IgD-negative memory B cell (primary cell): ENCODE measurements at regions not wholly inside any gene's neighbourhood (a gene's known extent, or its start where the extent isn't known, plus 50 kb on each side); places are given as distances from the start of the nearest gene placed in this dataset.
"Not testable (repeated sequence)": the region's sequence is repeated elsewhere in the genome, so short reads cannot be mapped to it uniquely, and the experiment has no call there.

ENCODE experiments used
- H3K27ac Mint-ChIP-seq, 3 donors: one replicate each; pipeline ENCODE4 v1.8.0; 2020 to 2022; ENCODE audit warnings: mild to moderate bottlenecking in 3 of 3, mixed read lengths in 3 of 3, moderate library complexity in 1 of 3
- H3K27me3 Mint-ChIP-seq: one replicate; pipeline ENCODE4 v1.8.0; 2021; ENCODE audit warnings: mixed read lengths
- H3K36me3 Mint-ChIP-seq: one replicate; pipeline ENCODE4 v1.8.0; 2020; ENCODE audit warnings: mild to moderate bottlenecking, mixed read lengths
- H3K4me1 Mint-ChIP-seq, 3 donors: one replicate each; pipeline ENCODE4 v1.8.0; 2020 to 2022; ENCODE audit warnings: mixed read lengths in 3 of 3, mild to moderate bottlenecking in 1 of 3
- H3K4me3 Mint-ChIP-seq, 4 donors: one replicate each; pipeline ENCODE4 v1.8.0; 2020 to 2022; ENCODE audit warnings: mild to moderate bottlenecking in 4 of 4, mixed read lengths in 4 of 4, moderate library complexity in 3 of 4
- H3K9me3 Mint-ChIP-seq, 3 donors: one replicate each; pipeline ENCODE4 v1.8.0; 2020 to 2021; ENCODE audit warnings: mixed read lengths in 3 of 3, mild to moderate bottlenecking in 1 of 3

- H3K27ac Mint-ChIP-seq, result no peak overlapping the region
- H3K4me1 Mint-ChIP-seq, result no peaks in the 10 kb centered on the region
- no peaks in the 10 kb centered on the region for H3K9me3 Mint-ChIP-seq
- no peak overlapping the region for H3K4me3 Mint-ChIP-seq
- H3K36me3 Mint-ChIP-seq, result no peaks in the 10 kb centered on the region
- peaks cover 2% of the 10 kb centered on the region for H3K27me3 Mint-ChIP-seq
Measured at GRCh38 chr14:35959835-35960234, 133.7 kb downstream of the BRMS1L start.

GRCh38 chr14:35958499-35958898 lies 132.4 kb downstream of the BRMS1L start:
- Mint-ChIP-seq H3K4me3 (no peak overlapping the region), H3K27ac (no peak overlapping the region), H3K9me3 (no peaks in the 10 kb centered on the region), H3K27me3 (peaks cover 2% of the 10 kb centered on the region), H3K4me1 (no peaks in the 10 kb centered on the region), H3K36me3 (no peaks in the 10 kb centered on the region)

- Mint-ChIP-seq H3K9me3 (no peaks in the 10 kb centered on the region), H3K4me3 (no peak overlapping the region), H3K4me1 (no peaks in the 10 kb centered on the region), H3K36me3 (no peaks in the 10 kb centered on the region), H3K27me3 (peaks cover 4% of the 10 kb centered on the region), H3K27ac (no peak overlapping the region)
Measured at GRCh38 chr14:35956376-35957085, 130.4 kb downstream of the BRMS1L start.

GRCh38 chr14:35952584-35952983 lies 126.4 kb downstream of the BRMS1L start:
- no peak overlapping the region for H3K4me3 Mint-ChIP-seq
- H3K27me3 Mint-ChIP-seq, result peaks cover 2% of the 10 kb centered on the region
- no peaks in the 10 kb centered on the region for H3K9me3 Mint-ChIP-seq
- no peaks in the 10 kb centered on the region for H3K4me1 Mint-ChIP-seq
- H3K27ac Mint-ChIP-seq, result no peak overlapping the region
- H3K36me3 Mint-ChIP-seq, result no peaks in the 10 kb centered on the region

- H3K9me3 Mint-ChIP-seq, result no peaks in the 10 kb centered on the region
- H3K4me1 Mint-ChIP-seq, result no peaks in the 10 kb centered on the region
- H3K27ac Mint-ChIP-seq, result no peak overlapping the region
- peaks cover 4% of the 10 kb centered on the region for H3K27me3 Mint-ChIP-seq
- H3K4me3 Mint-ChIP-seq, result no peak overlapping the region
- H3K36me3 Mint-ChIP-seq, result no peaks in the 10 kb centered on the region
Measured at GRCh38 chr14:35949920-35950513, 123.9 kb downstream of the BRMS1L start.

GRCh38 chr14:35947983-35948382 lies 121.8 kb downstream of the BRMS1L start:
- H3K4me3 Mint-ChIP-seq, H3K9me3 Mint-ChIP-seq, H3K27me3 Mint-ChIP-seq, H3K4me1 Mint-ChIP-seq, H3K27ac Mint-ChIP-seq, H3K36me3 Mint-ChIP-seq: not testable (repeated sequence)

GRCh38 chr14:35944847-35945246 lies 118.7 kb downstream of the BRMS1L start:
- no peaks in the 10 kb centered on the region for H3K36me3 Mint-ChIP-seq
- H3K4me1 Mint-ChIP-seq, result no peaks in the 10 kb centered on the region
- no peak overlapping the region for H3K27ac Mint-ChIP-seq
- H3K9me3 Mint-ChIP-seq, result no peaks in the 10 kb centered on the region
- peaks cover 2% of the 10 kb centered on the region for H3K27me3 Mint-ChIP-seq
- H3K4me3 Mint-ChIP-seq, result no peak overlapping the region

GRCh38 chr14:35940291-35940690 lies 114.2 kb downstream of the BRMS1L start:
- Mint-ChIP-seq H3K27ac (no peak overlapping the region), H3K4me3 (no peak overlapping the region), H3K9me3 (peaks cover 0 to 2% (median 0%) of the 10 kb centered on the region in 3 donors), H3K36me3 (no peaks in the 10 kb centered on the region), H3K4me1 (no peaks in the 10 kb centered on the region), H3K27me3 (peaks cover 8% of the 10 kb centered on the region)

- Mint-ChIP-seq H3K4me1 (no peaks in the 10 kb centered on the region), H3K4me3 (no peak overlapping the region), H3K36me3 (no peaks in the 10 kb centered on the region), H3K27ac (no peak overlapping the region), H3K9me3 (peaks cover 0 to 2% (median 0%) of the 10 kb centered on the region in 3 donors), H3K27me3 (peaks cover 8% of the 10 kb centered on the region)
Measured at GRCh38 chr14:35938770-35939169, 112.6 kb downstream of the BRMS1L start.

GRCh38 chr14:35934499-35934898 lies 108.4 kb downstream of the BRMS1L start:
- peaks cover 8% of the 10 kb centered on the region for H3K27me3 Mint-ChIP-seq
- H3K4me3 Mint-ChIP-seq, result no peak overlapping the region
- no peak overlapping the region for H3K27ac Mint-ChIP-seq
- H3K4me1 Mint-ChIP-seq, result peaks cover 0 to 8% (median 6%) of the 10 kb centered on the region in 3 donors
- H3K36me3 Mint-ChIP-seq, result no peaks in the 10 kb centered on the region
- H3K9me3 Mint-ChIP-seq, result peaks cover 0 to 2% (median 0%) of the 10 kb centered on the region in 3 donors

GRCh38 chr14:35932659-35933159 lies 106.6 kb downstream of the BRMS1L start:
- peaks cover 0 to 8% (median 6%) of the 10 kb centered on the region in 3 donors for H3K4me1 Mint-ChIP-seq
- H3K27ac Mint-ChIP-seq, result no peak overlapping the region
- no peaks in the 10 kb centered on the region for H3K27me3 Mint-ChIP-seq
- peak overlapping the region in 2 of 4 donors; percentile 67 to 86 for H3K4me3 Mint-ChIP-seq
- peaks cover 0 to 2% (median 0%) of the 10 kb centered on the region in 3 donors for H3K9me3 Mint-ChIP-seq
- H3K36me3 Mint-ChIP-seq, result no peaks in the 10 kb centered on the region

GRCh38 chr14:35932136-35932535 lies 106.0 kb downstream of the BRMS1L start:
- H3K4me1 Mint-ChIP-seq, result peaks cover 0 to 8% (median 6%) of the 10 kb centered on the region in 3 donors
- H3K9me3 Mint-ChIP-seq, result peaks cover 0 to 1% (median 0%) of the 10 kb centered on the region in 3 donors
- no peaks in the 10 kb centered on the region for H3K36me3 Mint-ChIP-seq
- no peaks in the 10 kb centered on the region for H3K27me3 Mint-ChIP-seq
- H3K4me3 Mint-ChIP-seq, result peak overlapping the region in 1 of 4 donors; percentile 86
- no peak overlapping the region for H3K27ac Mint-ChIP-seq

GRCh38 chr14:35931346-35931745 lies 105.2 kb downstream of the BRMS1L start:
- no peaks in the 10 kb centered on the region for H3K36me3 Mint-ChIP-seq
- no peak overlapping the region for H3K4me3 Mint-ChIP-seq
- peaks cover 0 to 8% (median 6%) of the 10 kb centered on the region in 3 donors for H3K4me1 Mint-ChIP-seq
- H3K9me3 Mint-ChIP-seq, result no peaks in the 10 kb centered on the region
- H3K27ac Mint-ChIP-seq, result no peak overlapping the region
- H3K27me3 Mint-ChIP-seq, result no peaks in the 10 kb centered on the region

GRCh38 chr14:35929186-35929585 lies 103.0 kb downstream of the BRMS1L start:
- no peaks in the 10 kb centered on the region for H3K9me3 Mint-ChIP-seq
- H3K36me3 Mint-ChIP-seq, result no peaks in the 10 kb centered on the region
- H3K27ac Mint-ChIP-seq, result no peak overlapping the region
- H3K4me1 Mint-ChIP-seq, result peaks cover 0 to 8% (median 6%) of the 10 kb centered on the region in 3 donors
- no peaks in the 10 kb centered on the region for H3K27me3 Mint-ChIP-seq
- no peak overlapping the region for H3K4me3 Mint-ChIP-seq

- H3K27ac Mint-ChIP-seq, result no peak overlapping the region
- no peaks in the 10 kb centered on the region for H3K27me3 Mint-ChIP-seq
- no peaks in the 10 kb centered on the region for H3K9me3 Mint-ChIP-seq
- H3K4me1 Mint-ChIP-seq, result peaks cover 0 to 3% (median 3%) of the 10 kb centered on the region in 3 donors
- no peaks in the 10 kb centered on the region for H3K36me3 Mint-ChIP-seq
- H3K4me3 Mint-ChIP-seq, result no peak overlapping the region
Measured at GRCh38 chr14:35927727-35928126, 101.6 kb downstream of the BRMS1L start.

GRCh38 chr14:35925319-35925718 lies 99.2 kb downstream of the BRMS1L start:
- H3K36me3 Mint-ChIP-seq, result no peaks in the 10 kb centered on the region
- H3K27ac Mint-ChIP-seq, result no peak overlapping the region
- H3K4me3 Mint-ChIP-seq, result no peak overlapping the region
- no peaks in the 10 kb centered on the region for H3K9me3 Mint-ChIP-seq
- H3K4me1 Mint-ChIP-seq, result no peaks in the 10 kb centered on the region
- H3K27me3 Mint-ChIP-seq, result no peaks in the 10 kb centered on the region
